ENCODE measurements at regions not wholly inside any gene's neighbourhood (a gene's known extent, or its start where the extent isn't known, plus 50 kb on each side); places are given as distances from the start of the nearest gene placed in this dataset.

DNA sequence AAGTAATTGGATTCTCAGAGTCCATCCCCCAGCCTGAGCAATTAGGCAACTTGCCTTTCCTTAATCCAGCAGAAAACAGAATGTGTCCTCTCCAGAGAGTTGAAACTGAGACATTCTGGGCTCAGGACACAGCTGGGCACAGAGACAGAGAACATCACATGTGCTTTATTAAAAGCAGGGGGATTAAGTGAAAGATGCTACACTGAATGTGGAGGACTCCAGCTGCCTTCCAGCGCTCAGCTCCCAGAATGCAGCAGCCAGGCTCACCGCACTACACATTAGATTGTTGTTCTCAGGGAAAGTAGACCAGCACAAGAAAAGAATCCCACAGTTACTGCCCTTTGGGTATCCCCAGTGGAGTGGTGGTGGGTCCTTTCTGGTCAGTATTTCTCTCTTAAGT, 141.6 kb upstream of the IL12B start:
- no peak overlapping the region for H3K4me3 ChIP-seq (ENCODE audit: low read depth, low read length)
- no peak for DNase-seq (ENCODE audit: low read depth)
- TF ChIP-seq, protein P1, sequence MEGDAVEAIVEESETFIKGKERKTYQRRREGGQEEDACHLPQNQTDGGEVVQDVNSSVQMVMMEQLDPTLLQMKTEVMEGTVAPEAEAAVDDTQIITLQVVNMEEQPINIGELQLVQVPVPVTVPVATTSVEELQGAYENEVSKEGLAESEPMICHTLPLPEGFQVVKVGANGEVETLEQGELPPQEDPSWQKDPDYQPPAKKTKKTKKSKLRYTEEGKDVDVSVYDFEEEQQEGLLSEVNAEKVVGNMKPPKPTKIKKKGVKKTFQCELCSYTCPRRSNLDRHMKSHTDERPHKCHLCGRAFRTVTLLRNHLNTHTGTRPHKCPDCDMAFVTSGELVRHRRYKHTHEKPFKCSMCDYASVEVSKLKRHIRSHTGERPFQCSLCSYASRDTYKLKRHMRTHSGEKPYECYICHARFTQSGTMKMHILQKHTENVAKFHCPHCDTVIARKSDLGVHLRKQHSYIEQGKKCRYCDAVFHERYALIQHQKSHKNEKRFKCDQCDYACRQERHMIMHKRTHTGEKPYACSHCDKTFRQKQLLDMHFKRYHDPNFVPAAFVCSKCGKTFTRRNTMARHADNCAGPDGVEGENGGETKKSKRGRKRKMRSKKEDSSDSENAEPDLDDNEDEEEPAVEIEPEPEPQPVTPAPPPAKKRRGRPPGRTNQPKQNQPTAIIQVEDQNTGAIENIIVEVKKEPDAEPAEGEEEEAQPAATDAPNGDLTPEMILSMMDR (IDR thresholded peaks at IDR 0.05; ENCODE audit: low read depth, low read length, missing control alignments), result no peak

GRCh38 chr5:159475026-159475425, 144.7 kb upstream of the IL12B start:
- TF ChIP-seq, protein P1 (IDR thresholded peaks at IDR 0.05; ENCODE audit: low read depth, low read length, missing control alignments), result no peak
- no peak overlapping the region for H3K4me3 ChIP-seq (ENCODE audit: low read depth, low read length)
- DNase-seq (ENCODE audit: low read depth), result no peak

GRCh38 chr5:159478950-159479349, 148.7 kb upstream of the IL12B start:
- no peak overlapping the region for H3K4me3 ChIP-seq (ENCODE audit: low read depth, low read length)
- TF ChIP-seq, protein P1 (IDR thresholded peaks at IDR 0.05; ENCODE audit: low read depth, low read length, missing control alignments), result no peak
- no peak for DNase-seq (ENCODE audit: low read depth)

GRCh38 chr5:159480849-159481248, 150.6 kb upstream of the IL12B start:
- no peak for DNase-seq (ENCODE audit: low read depth)
- TF ChIP-seq, protein P1 (IDR thresholded peaks at IDR 0.05; ENCODE audit: low read depth, low read length, missing control alignments), result no peak
- no peak overlapping the region for H3K4me3 ChIP-seq (ENCODE audit: low read depth, low read length)

DNA sequence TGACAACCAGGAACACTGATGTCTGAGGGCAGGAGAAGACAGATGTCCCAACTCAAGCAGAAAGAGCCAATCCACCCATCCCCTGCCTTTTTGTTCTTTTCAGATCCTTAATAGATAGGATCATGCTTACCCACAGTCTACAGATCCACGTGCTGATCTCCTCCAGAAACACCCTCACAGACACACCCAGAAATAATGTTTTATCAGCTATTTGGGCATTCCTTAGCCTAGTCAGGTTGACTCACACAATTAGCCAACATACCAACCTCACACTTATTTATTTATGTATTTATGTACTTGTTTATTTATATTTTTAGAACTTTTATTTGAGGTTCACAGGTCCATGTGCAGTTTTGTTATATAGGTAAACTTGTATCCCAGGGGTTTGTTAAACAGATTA, 151.5 kb upstream of the IL12B start:
- TF ChIP-seq, protein P1 (IDR thresholded peaks at IDR 0.05; ENCODE audit: low read depth, low read length, missing control alignments), result no peak
- no peak for DNase-seq (ENCODE audit: low read depth)
- H3K4me3 ChIP-seq (ENCODE audit: low read depth, low read length), result no peak overlapping the region

- no peak for DNase-seq (ENCODE audit: low read depth)
- H3K4me3 ChIP-seq (ENCODE audit: low read depth, low read length), result no peak overlapping the region
- TF ChIP-seq, protein P1 (IDR thresholded peaks at IDR 0.05; ENCODE audit: low read depth, low read length, missing control alignments), result no peak
These were observed 156.5 kb upstream of the IL12B start for GRCh38 chr5:159486836-159487235.

- H3K4me3 ChIP-seq (ENCODE audit: low read depth, low read length), result no peak overlapping the region
- TF ChIP-seq, protein P1 (IDR thresholded peaks at IDR 0.05; ENCODE audit: low read depth, low read length, missing control alignments), result no peak
- DNase-seq (ENCODE audit: low read depth), result no peak
These were observed 158.2 kb upstream of the IL12B start for GRCh38 chr5:159488516-159488915.

All from GM12864 (cell line).